K562 (cell line): ENCODE measurements at regions not wholly inside any gene's neighbourhood (a gene's known extent, or its start where the extent isn't known, plus 50 kb on each side); places are given as distances from the start of the nearest gene placed in this dataset.

ENCODE experiments used
- CBFB ChIP-seq: sonication (generic); formaldehyde crosslinking; IDR thresholded peaks from 2 replicates; pipeline ENCODE4 v1.4.0; 2020; ENCODE audit warnings: mild to moderate bottlenecking, missing genetic modification reagents
- CTCF ChIP-seq, 3 experiments: IDR thresholded peaks in 2 of 3; conservative IDR thresholded peaks in 1 of 3; 2 replicates each; pipeline ENCODE4 v1.5.1; 2011 to 2012; ENCODE audit warnings: low read length in 3 of 3, mild to moderate bottlenecking in 3 of 3, control low read depth in 2 of 3, improper control_type of control experiment in 1 of 3, inconsistent platforms in 1 of 3, low read depth in 1 of 3, mixed read lengths in 1 of 3, moderate library complexity in 1 of 3; ENCODE audit not compliant: insufficient read depth in 2 of 3
- FOXA1 ChIP-seq: fragments of 450-650 bp; IDR thresholded peaks from 2 replicates; pipeline ENCODE4 v1.6.1; 2016; ENCODE audit warnings: mild to moderate bottlenecking, borderline replicate concordance
- FOXJ3 ChIP-seq: sonication (generic); formaldehyde crosslinking; IDR thresholded peaks from 2 replicates; pipeline ENCODE4 v1.4.0; 2020; ENCODE audit warnings: mild to moderate bottlenecking, missing genetic modification reagents
- NKRF ChIP-seq: fragments of 450-650 bp; IDR thresholded peaks from 2 replicates; pipeline ENCODE4 v1.6.1; 2016; ENCODE audit warnings: borderline replicate concordance
- POLR2AphosphoS5 ChIP-seq: IDR thresholded peaks from 2 replicates; pipeline ENCODE4 v1.6.1; 2011; ENCODE audit warnings: mild to moderate bottlenecking, low read depth, low read length, moderate library complexity; ENCODE audit not compliant: control insufficient read depth, insufficient read depth

- TF ChIP-seq FOXA1 (no peak), NKRF (no peak), FOXJ3 (CRISPR knock-in tag) (no peak), CTCF (IDR thresholded peaks at IDR 0.05 in 2 of 3, conservative IDR thresholded peaks at IDR 0.05 in 1 of 3; ENCODE audit: insufficient read depth in 2 of 3, low read depth in 1 of 3, low read length in 3 of 3) (no peak), CBFB (CRISPR knock-in tag) (no peak), POLR2AphosphoS5 (no peak)
Measured at GRCh38 chr1:106861110-106861509, 195.4 kb upstream of the PRMT6 start.
